GM23338 (cell line): ENCODE measurements at regions not wholly inside any gene's neighbourhood (a gene's known extent, or its start where the extent isn't known, plus 50 kb on each side); places are given as distances from the start of the nearest gene placed in this dataset.
A peak's percentile ranks its signal among the peaks of the same experiment; 100 is the strongest.

Experiments used
- ATAC-seq: fragments of 200-7000 bp; cut with Tn5 transposase; 3 replicates; pipeline ENCODE4 v1.9.1; 2020
- DNase-seq: peaks from one replicate; pipeline ENCODE4 v3.0.0-alpha.2; 2015; ENCODE audit warnings: low spot score
- H2AFZ ChIP-seq: fragments of 200-600 bp; sonication (generic); 2 replicates; pipeline ENCODE4 v1.8.0; 2016; ENCODE audit warnings: antibody characterized with exemption, mild to moderate bottlenecking, moderate library complexity
- H3F3A ChIP-seq: fragments of 200-600 bp; sonication (generic); replicated peaks from 2 replicates; pipeline ENCODE4 v1.8.0; 2017; ENCODE audit warnings: antibody characterized with exemption, mixed run types, low read depth
- H3K27ac ChIP-seq: fragments of 200-600 bp; sonication (generic); 2 replicates; pipeline ENCODE4 v1.6.1; 2016; ENCODE audit warnings: low read depth
- H3K27me3 ChIP-seq: fragments of 200-600 bp; sonication (generic); 2 replicates; pipeline ENCODE4 v1.8.0; 2016; ENCODE audit warnings: mild to moderate bottlenecking, mixed run types, moderate library complexity; ENCODE audit not compliant: insufficient read depth
- H3K36me3 ChIP-seq: fragments of 200-600 bp; sonication (generic); 2 replicates; pipeline ENCODE4 v1.8.0; 2016; ENCODE audit warnings: mild to moderate bottlenecking; ENCODE audit not compliant: insufficient read depth
- H3K4me1 ChIP-seq: fragments of 200-600 bp; sonication (generic); 2 replicates; pipeline ENCODE4 v1.8.0; 2016; ENCODE audit warnings: mild to moderate bottlenecking, moderate library complexity; ENCODE audit not compliant: insufficient read depth
- H3K4me2 ChIP-seq: fragments of 200-600 bp; sonication (generic); 2 replicates; pipeline ENCODE4 v1.7.1; 2017; ENCODE audit warnings: mixed run types
- H3K4me3 ChIP-seq: fragments of 200-600 bp; sonication (generic); 2 replicates; pipeline ENCODE4 v1.6.1; 2016; ENCODE audit warnings: mixed run types
- H3K79me2 ChIP-seq: fragments of 200-600 bp; sonication (generic); replicated peaks from 2 replicates; pipeline ENCODE4 v1.8.0; 2017; ENCODE audit warnings: mild to moderate bottlenecking; ENCODE audit not compliant: insufficient read depth
- H3K9me2 ChIP-seq: fragments of 200-600 bp; sonication (generic); 2 replicates; pipeline ENCODE4 v1.8.0; 2017; ENCODE audit not compliant: insufficient read depth
- H4K20me1 ChIP-seq: fragments of 200-600 bp; sonication (generic); replicated peaks from 2 replicates; pipeline ENCODE4 v1.8.0; 2017; ENCODE audit warnings: mild to moderate bottlenecking; ENCODE audit not compliant: insufficient read depth
- H3K27ac Mint-ChIP-seq: 2 replicates; pipeline ENCODE4 v1.8.0; 2020; ENCODE audit warnings: inconsistent platforms, mild to moderate bottlenecking, moderate library complexity, mixed read lengths
- H3K27me3 Mint-ChIP-seq: 3 replicates; pipeline ENCODE4 v1.8.0; 2022; ENCODE audit warnings: low read depth, mild to moderate bottlenecking, moderate library complexity, mixed read lengths, inconsistent platforms; ENCODE audit not compliant: insufficient read depth, poor library complexity
- H3K36me3 Mint-ChIP-seq: 3 replicates; pipeline ENCODE4 v1.8.0; 2021; ENCODE audit warnings: low read depth, mild to moderate bottlenecking, inconsistent platforms, moderate library complexity, mixed read lengths
- H3K4me1 Mint-ChIP-seq: 3 replicates; pipeline ENCODE4 v1.8.0; 2020; ENCODE audit warnings: mild to moderate bottlenecking, inconsistent platforms, mixed read lengths
- H3K4me3 Mint-ChIP-seq: 3 replicates; pipeline ENCODE4 v1.8.0; 2021; ENCODE audit warnings: moderate library complexity, mild to moderate bottlenecking, inconsistent platforms, mixed read lengths
- H3K9me3 Mint-ChIP-seq: 3 replicates; pipeline ENCODE4 v1.8.0; 2020; ENCODE audit warnings: moderate library complexity, mild to moderate bottlenecking, inconsistent platforms, mixed read lengths
- CREB1 ChIP-seq: fragments of 250-450 bp; sonication (Bioruptor Pico); IDR thresholded peaks from 2 replicates; pipeline ENCODE4 v1.5.0; 2020; ENCODE audit warnings: low read depth, mild to moderate bottlenecking, moderate library complexity
- EZH2phosphoT487 ChIP-seq: fragments of 200-600 bp; sonication (generic); IDR thresholded peaks from one replicate; pipeline ENCODE4 v1.8.1; 2018; ENCODE audit warnings: antibody characterized with exemption; ENCODE audit not compliant: unreplicated experiment
- JUNB ChIP-seq: IDR thresholded peaks from one replicate; pipeline ENCODE4 v1.6.1; 2016; ENCODE audit warnings: antibody characterized with exemption; ENCODE audit not compliant: unreplicated experiment
- STAT1 ChIP-seq: IDR thresholded peaks from one replicate; pipeline ENCODE4 v1.6.1; 2016; ENCODE audit warnings: antibody characterized with exemption; ENCODE audit not compliant: unreplicated experiment
- ZNF114 ChIP-seq: fragments of 250-450 bp; sonication (Bioruptor Pico); IDR thresholded peaks from 2 replicates; pipeline ENCODE4 v1.5.0; 2020; ENCODE audit warnings: mild to moderate bottlenecking, moderate library complexity
- ZNF331 ChIP-seq: fragments of 250-450 bp; sonication (Bioruptor Pico); IDR thresholded peaks from 2 replicates; pipeline ENCODE4 v1.5.0; 2020; ENCODE audit warnings: low read depth, mild to moderate bottlenecking, moderate library complexity
- TF ChIP-seq, protein P1 (sequence below), 2 experiments: fragments of 200-600 bp in 1 of 2; sonication (generic) in 1 of 2; conservative IDR thresholded peaks; 2 replicates each; pipeline versions ENCODE4 v1.5.1 to v1.6.1; 2016 to 2017; ENCODE audit warnings: antibody characterized with exemption in 2 of 2, low read depth in 2 of 2, mild to moderate bottlenecking in 2 of 2, moderate library complexity in 1 of 2

DNA sequence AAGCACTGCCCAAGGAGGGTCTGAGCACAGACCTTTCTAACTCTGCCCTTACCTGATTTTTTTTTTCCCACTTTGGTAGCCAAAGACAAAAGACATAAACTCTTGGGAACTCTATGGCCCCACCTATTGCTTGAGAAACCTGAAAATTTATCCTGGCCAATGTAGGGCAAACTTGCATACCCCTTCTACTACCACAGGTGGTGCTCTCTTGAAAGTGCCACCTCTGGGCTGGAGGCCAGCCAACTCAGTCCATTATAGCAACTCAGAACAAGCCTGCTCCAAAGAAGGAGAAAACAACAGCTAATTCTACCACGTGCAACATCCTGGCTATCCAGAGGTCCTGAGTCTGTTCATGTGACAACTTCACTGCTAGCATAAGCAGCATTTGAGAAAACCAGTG lies 55.7 kb upstream of the ABCD2 start:
- ATAC-seq (peak; percentile 34; the same call in 2 of the 3 replicates), DNase-seq (peak; percentile 34)
- Histone ChIP-seq H3K4me2 (no peak overlapping the region), H3K9me2 (peaks cover 13% of the 10 kb centered on the region), H3K27me3 (no peaks in the 10 kb centered on the region), H3K79me2 (no peaks in the 10 kb centered on the region), H3K27ac (no peak overlapping the region), H3K36me3 (no peaks in the 10 kb centered on the region), H3K4me3 (no peak overlapping the region), H2AFZ (no peak overlapping the region), H3K4me1 (peaks cover 6% of the 10 kb centered on the region; the same call in 1 of the 2 replicates), H3F3A (no peaks in the 10 kb centered on the region), H4K20me1 (no peaks in the 10 kb centered on the region)
- Mint-ChIP-seq H3K9me3 (peaks cover 9% of the 10 kb centered on the region), H3K4me3 (no peak overlapping the region), H3K36me3 (no peaks in the 10 kb centered on the region; the same call in 1 of the 3 replicates), H3K4me1 (peaks cover 4% of the 10 kb centered on the region; the same call in 1 of the 3 replicates), H3K27ac (no peak overlapping the region), H3K27me3 (peaks cover 1% of the 10 kb centered on the region)
- no peak for TF ChIP-seq ZNF114
- TF ChIP-seq, protein P1, sequence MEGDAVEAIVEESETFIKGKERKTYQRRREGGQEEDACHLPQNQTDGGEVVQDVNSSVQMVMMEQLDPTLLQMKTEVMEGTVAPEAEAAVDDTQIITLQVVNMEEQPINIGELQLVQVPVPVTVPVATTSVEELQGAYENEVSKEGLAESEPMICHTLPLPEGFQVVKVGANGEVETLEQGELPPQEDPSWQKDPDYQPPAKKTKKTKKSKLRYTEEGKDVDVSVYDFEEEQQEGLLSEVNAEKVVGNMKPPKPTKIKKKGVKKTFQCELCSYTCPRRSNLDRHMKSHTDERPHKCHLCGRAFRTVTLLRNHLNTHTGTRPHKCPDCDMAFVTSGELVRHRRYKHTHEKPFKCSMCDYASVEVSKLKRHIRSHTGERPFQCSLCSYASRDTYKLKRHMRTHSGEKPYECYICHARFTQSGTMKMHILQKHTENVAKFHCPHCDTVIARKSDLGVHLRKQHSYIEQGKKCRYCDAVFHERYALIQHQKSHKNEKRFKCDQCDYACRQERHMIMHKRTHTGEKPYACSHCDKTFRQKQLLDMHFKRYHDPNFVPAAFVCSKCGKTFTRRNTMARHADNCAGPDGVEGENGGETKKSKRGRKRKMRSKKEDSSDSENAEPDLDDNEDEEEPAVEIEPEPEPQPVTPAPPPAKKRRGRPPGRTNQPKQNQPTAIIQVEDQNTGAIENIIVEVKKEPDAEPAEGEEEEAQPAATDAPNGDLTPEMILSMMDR (conservative IDR thresholded peaks at IDR 0.05; ENCODE audit: low read depth in 2 of 2) = peak; percentile 24 to 29; a peak in 3 of 4 replicates

DNA sequence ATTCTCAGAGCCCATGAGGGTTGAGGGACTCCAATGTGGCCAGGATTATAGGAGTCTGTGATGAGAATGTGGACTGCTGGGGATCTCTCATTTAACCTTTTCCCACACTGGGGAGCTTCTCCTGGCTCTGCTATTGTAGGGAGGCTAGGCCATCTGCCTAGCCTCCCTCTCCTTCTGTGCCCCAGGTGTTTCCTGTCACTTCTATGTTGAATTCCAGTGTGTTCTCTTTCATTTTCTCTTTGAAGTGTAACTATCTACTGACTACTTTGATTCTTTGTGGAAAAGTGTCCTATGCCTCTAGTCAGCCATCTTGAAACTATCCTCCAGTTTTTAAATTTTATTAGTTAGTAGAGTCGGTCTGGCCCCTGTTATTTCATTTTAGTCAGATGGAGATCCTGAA lies 53.4 kb upstream of the ABCD2 start:
- Mint-ChIP-seq H3K9me3 (peaks cover 28% of the 10 kb centered on the region), H3K27me3 (peaks cover 4% of the 10 kb centered on the region), H3K4me1 (peaks cover 4% of the 10 kb centered on the region; the same call in 1 of the 3 replicates), H3K36me3 (peaks cover 5% of the 10 kb centered on the region; the same call in 2 of the 3 replicates), H3K27ac (no peak overlapping the region), H3K4me3 (no peak overlapping the region)
- no peak overlapping the region for H3K4me3 ChIP-seq
- DNase-seq (no peak), ATAC-seq (no peak)
- no peaks in the 10 kb centered on the region for H3F3A ChIP-seq
- H2AFZ ChIP-seq = no peak overlapping the region
- H3K27ac ChIP-seq = no peak overlapping the region
- H3K4me2 ChIP-seq = no peak overlapping the region
- no peaks in the 10 kb centered on the region for H4K20me1 ChIP-seq
- H3K36me3 ChIP-seq = no peaks in the 10 kb centered on the region
- no peaks in the 10 kb centered on the region for H3K27me3 ChIP-seq
- H3K79me2 ChIP-seq = no peaks in the 10 kb centered on the region
- peaks cover 6% of the 10 kb centered on the region; the same call in 1 of the 2 replicates for H3K4me1 ChIP-seq
- peaks cover 13% of the 10 kb centered on the region for H3K9me2 ChIP-seq
- TF ChIP-seq EZH2phosphoT487 (no peak), JUNB (no peak), CREB1 (CRISPR knock-in tag) (no peak), ZNF114 (no peak), ZNF331 (no peak), STAT1 (no peak)
- TF ChIP-seq, protein P1 (conservative IDR thresholded peaks at IDR 0.05; ENCODE audit: low read depth in 2 of 2) = no peak
